ENCODE measurements at regions not wholly inside any gene's neighbourhood (a gene's known extent, or its start where the extent isn't known, plus 50 kb on each side); places are given as distances from the start of the nearest gene placed in this dataset.

DNA sequence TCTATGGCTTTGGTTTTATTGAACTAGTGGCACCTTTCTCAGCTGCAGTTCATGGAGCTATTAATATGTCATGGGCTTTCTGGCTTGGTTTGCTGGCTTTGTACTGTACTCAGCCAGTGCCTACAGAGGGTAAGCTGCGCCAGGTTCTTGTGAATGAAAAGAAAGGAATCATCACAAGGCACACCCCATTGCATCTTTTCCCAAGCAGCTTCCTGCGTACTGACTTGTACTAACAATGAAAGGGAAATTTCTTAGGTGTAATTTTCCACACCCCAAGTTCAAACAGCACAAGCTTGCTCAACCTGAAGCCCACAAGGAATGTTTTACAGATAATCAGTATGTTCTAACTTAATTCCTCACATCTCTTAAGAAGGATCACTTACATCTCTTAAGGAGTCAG, 78.0 kb upstream of the TNFSF18 start:
- H3K27ac Mint-ChIP-seq, result no peak overlapping the region
- Histone ChIP-seq H3K4me1 (ENCODE audit: insufficient read depth, low read length) (no peaks in the 10 kb centered on the region), H3K4me3 (ENCODE audit: low read length) (no peak overlapping the region), H3K27me3 (ENCODE audit: control insufficient read depth in 1 of 2, insufficient read depth in 2 of 2, low read length in 2 of 2) (no peaks in the 10 kb centered on the region), H3K36me3 (ENCODE audit: insufficient read depth, low read length) (no peaks in the 10 kb centered on the region), H3K9me3 (ENCODE audit: control insufficient read depth in 1 of 2, insufficient read depth in 1 of 2, low read length in 2 of 2) (no peaks in the 10 kb centered on the region), H3K27ac (ENCODE audit: low read depth in 1 of 2, low read length in 2 of 2) (no peak overlapping the region)
- ChIA-PET CTCF (no interaction called here), POLR2A (no interaction called here)
- TF ChIP-seq, protein P1, sequence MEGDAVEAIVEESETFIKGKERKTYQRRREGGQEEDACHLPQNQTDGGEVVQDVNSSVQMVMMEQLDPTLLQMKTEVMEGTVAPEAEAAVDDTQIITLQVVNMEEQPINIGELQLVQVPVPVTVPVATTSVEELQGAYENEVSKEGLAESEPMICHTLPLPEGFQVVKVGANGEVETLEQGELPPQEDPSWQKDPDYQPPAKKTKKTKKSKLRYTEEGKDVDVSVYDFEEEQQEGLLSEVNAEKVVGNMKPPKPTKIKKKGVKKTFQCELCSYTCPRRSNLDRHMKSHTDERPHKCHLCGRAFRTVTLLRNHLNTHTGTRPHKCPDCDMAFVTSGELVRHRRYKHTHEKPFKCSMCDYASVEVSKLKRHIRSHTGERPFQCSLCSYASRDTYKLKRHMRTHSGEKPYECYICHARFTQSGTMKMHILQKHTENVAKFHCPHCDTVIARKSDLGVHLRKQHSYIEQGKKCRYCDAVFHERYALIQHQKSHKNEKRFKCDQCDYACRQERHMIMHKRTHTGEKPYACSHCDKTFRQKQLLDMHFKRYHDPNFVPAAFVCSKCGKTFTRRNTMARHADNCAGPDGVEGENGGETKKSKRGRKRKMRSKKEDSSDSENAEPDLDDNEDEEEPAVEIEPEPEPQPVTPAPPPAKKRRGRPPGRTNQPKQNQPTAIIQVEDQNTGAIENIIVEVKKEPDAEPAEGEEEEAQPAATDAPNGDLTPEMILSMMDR (IDR thresholded peaks at IDR 0.05), result no peak
- H3K4me3 Mint-ChIP-seq, result no peak overlapping the region
- no peak for ATAC-seq (ENCODE audit: poor library complexity)
- intact Hi-C loops (cut with DNase I, micrococcal nuclease), result no loop called here
- no peaks in the 10 kb centered on the region for H3K27me3 Mint-ChIP-seq
- H3K9me3 Mint-ChIP-seq, result peaks cover 3% of the 10 kb centered on the region
- peaks cover under 1% of the 10 kb centered on the region for H3K4me1 Mint-ChIP-seq (ENCODE audit: low read depth)
- no peak for DNase-seq
- no peaks in the 10 kb centered on the region for H3K36me3 Mint-ChIP-seq (ENCODE audit: low read depth)

DNA sequence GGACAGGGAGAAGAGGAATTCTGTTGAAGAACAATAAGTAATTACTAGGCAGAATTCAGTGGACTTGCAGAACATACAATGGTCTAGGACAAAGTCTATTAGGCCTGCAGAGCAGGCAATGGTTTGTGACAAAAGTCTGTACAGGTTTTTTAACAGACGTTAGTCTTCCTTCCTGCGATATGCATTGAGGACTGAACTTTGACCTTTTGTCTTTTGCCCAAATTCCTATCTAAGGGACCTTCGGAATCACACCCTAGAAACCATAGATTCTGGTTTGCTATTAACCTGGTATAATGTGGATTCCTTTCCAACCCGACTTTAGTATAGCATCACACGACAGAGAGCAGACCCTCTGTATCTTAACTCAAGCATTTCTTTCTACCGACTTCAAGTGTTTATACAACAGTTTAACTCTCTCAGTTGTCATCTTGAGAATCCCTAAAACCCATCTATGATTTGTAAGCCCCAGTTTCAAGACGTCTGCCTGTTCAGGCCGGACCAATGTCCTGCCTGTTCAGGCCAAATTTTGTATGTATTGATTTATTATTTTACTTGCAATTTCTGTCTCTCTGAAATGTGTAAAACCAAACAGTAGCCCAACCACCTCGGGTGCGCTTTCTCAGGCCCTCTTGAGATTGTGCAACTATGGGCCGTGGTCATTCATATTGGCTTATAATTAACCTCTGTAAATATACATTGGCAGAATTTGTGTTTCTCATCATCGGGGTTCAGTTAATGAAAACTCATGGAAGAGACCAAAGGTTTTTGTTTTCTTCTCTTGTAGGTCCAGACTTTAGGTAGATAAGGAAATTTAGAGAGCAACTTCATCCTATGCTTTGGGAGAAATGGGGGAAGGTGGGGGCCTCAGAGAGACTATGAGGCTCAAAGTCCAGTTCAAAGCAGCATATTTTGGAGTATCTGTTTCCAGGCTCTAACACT, 76.9 kb upstream of the TNFSF18 start:
- Histone ChIP-seq H3K4me1 (ENCODE audit: insufficient read depth, low read length) (no peaks in the 10 kb centered on the region), H3K9me3 (ENCODE audit: control insufficient read depth in 1 of 2, insufficient read depth in 1 of 2, low read length in 2 of 2) (no peaks in the 10 kb centered on the region), H3K4me3 (ENCODE audit: low read length) (no peak overlapping the region), H3K36me3 (ENCODE audit: insufficient read depth, low read length) (no peaks in the 10 kb centered on the region), H3K27me3 (ENCODE audit: control insufficient read depth in 1 of 2, insufficient read depth in 2 of 2, low read length in 2 of 2) (no peaks in the 10 kb centered on the region), H3K27ac (ENCODE audit: low read depth in 1 of 2, low read length in 2 of 2) (no peak overlapping the region)
- TF ChIP-seq, protein P1 (IDR thresholded peaks at IDR 0.05), result no peak
- H3K36me3 Mint-ChIP-seq (ENCODE audit: low read depth), result no peaks in the 10 kb centered on the region
- no peak for ATAC-seq (ENCODE audit: poor library complexity)
- peaks cover 3% of the 10 kb centered on the region for H3K9me3 Mint-ChIP-seq
- peaks cover 12% of the 10 kb centered on the region for H3K4me1 Mint-ChIP-seq (ENCODE audit: low read depth)
- H3K27ac Mint-ChIP-seq, result no peak overlapping the region
- DNase-seq, result no peak
- CTCF ChIA-PET, result no interaction called here
- POLR2A ChIA-PET, result no interaction called here
- H3K4me3 Mint-ChIP-seq, result no peak overlapping the region
- intact Hi-C loops (cut with DNase I, micrococcal nuclease), result no loop called here
- no peaks in the 10 kb centered on the region for H3K27me3 Mint-ChIP-seq

DNA sequence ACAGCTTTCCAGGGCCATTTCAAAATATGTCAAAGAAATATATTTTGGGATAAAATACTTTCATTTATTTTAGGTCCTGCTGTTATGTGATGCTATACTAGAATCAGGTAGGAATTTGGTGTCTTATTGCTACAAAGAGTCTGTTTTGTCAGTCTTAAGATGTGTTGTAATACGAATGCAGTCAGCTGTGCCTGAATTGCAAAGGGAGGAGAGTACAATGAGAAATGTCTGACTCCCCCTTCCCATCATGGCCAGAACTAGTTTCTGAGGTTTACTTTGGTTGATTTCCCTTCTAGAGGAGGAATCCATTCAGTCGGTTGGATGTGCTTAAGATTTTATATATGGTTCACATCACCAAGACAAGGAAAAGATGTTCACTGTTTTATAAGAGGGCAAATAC, 75.7 kb upstream of the TNFSF18 start:
- H3K27ac Mint-ChIP-seq, result no peak overlapping the region
- H3K27ac ChIP-seq (ENCODE audit: low read depth in 1 of 2, low read length in 2 of 2), result no peak overlapping the region
- no peaks in the 10 kb centered on the region for H3K36me3 Mint-ChIP-seq (ENCODE audit: low read depth)
- H3K27me3 ChIP-seq (ENCODE audit: control insufficient read depth in 1 of 2, insufficient read depth in 2 of 2, low read length in 2 of 2), result no peaks in the 10 kb centered on the region
- no peaks in the 10 kb centered on the region for H3K4me1 ChIP-seq (ENCODE audit: insufficient read depth, low read length)
- H3K4me3 Mint-ChIP-seq, result no peak overlapping the region
- CTCF ChIA-PET, result no interaction called here
- intact Hi-C loops (cut with DNase I, micrococcal nuclease), result no loop called here
- H3K4me1 Mint-ChIP-seq (ENCODE audit: low read depth), result peaks cover 15% of the 10 kb centered on the region
- no peaks in the 10 kb centered on the region for H3K9me3 ChIP-seq (ENCODE audit: control insufficient read depth in 1 of 2, insufficient read depth in 1 of 2, low read length in 2 of 2)
- H3K4me3 ChIP-seq (ENCODE audit: low read length), result no peak overlapping the region
- ATAC-seq (ENCODE audit: poor library complexity) (no peak), DNase-seq (no peak)
- peaks cover 3% of the 10 kb centered on the region for H3K9me3 Mint-ChIP-seq
- POLR2A ChIA-PET, result no interaction called here
- no peaks in the 10 kb centered on the region for H3K36me3 ChIP-seq (ENCODE audit: insufficient read depth, low read length)
- TF ChIP-seq, protein P1 (IDR thresholded peaks at IDR 0.05), result no peak
- H3K27me3 Mint-ChIP-seq, result no peaks in the 10 kb centered on the region

Measured in CD4-positive, alpha-beta T cell (primary cell).